D721Med (cell line): ENCODE measurements at regions not wholly inside any gene's neighbourhood (a gene's known extent, or its start where the extent isn't known, plus 50 kb on each side); places are given as distances from the start of the nearest gene placed in this dataset.
"Not testable (repeated sequence)": the region's sequence is repeated elsewhere in the genome, so short reads cannot be mapped to it uniquely, and the experiment has no call there.

Experiments used
- DNase-seq: peaks from one replicate; pipeline ENCODE4 v3.0.0; 2011; ENCODE audit warnings: low spot score; ENCODE audit not compliant: insufficient read length
- FAIRE-seq: peaks from 2 replicates; lab custom pipeline; 2011; peaks lifted over from hg19 to GRCh38; lab: Jason Lieb, UNC
- CTCF ChIP-seq: IDR thresholded peaks from 2 replicates; pipeline ENCODE4 v1.5.1; 2012; ENCODE audit warnings: mild to moderate bottlenecking, control low read depth; ENCODE audit not compliant: insufficient read depth; ENCODE audit errors: missing control alignments

- FAIRE-seq: no peak
- TF ChIP-seq CTCF: no peak
- DNase-seq: no peak
These were observed 207.8 kb upstream of the PCDH18 start for GRCh38 chr4:137740141-137740540.

GRCh38 chr4:137739391-137739790 is 207.1 kb upstream of the PCDH18 start:
- DNase-seq (no peak), FAIRE-seq (no peak)
- TF ChIP-seq CTCF: no peak

- DNase-seq: no peak
- TF ChIP-seq CTCF: no peak
- no peak for FAIRE-seq
These were observed 206.2 kb upstream of the PCDH18 start for GRCh38 chr4:137738375-137738990.

- no peak for FAIRE-seq
- TF ChIP-seq CTCF: no peak
- DNase-seq: no peak
These were observed 203.3 kb upstream of the PCDH18 start for GRCh38 chr4:137735561-137736104.

GRCh38 chr4:137733174-137734141 is 201.2 kb upstream of the PCDH18 start:
- not testable (repeated sequence) for FAIRE-seq, DNase-seq
- TF ChIP-seq CTCF: peak; percentile 13

- no peak for TF ChIP-seq CTCF
- FAIRE-seq: no peak
- no peak for DNase-seq
These were observed 190.6 kb upstream of the PCDH18 start for GRCh38 chr4:137722910-137723309.
